SH-SY5Y (cell line): ENCODE measurements at regions not wholly inside any gene's neighbourhood (a gene's known extent, or its start where the extent isn't known, plus 50 kb on each side); places are given as distances from the start of the nearest gene placed in this dataset.

Source experiments
- GATA2 ChIP-seq: IDR thresholded peaks from 2 replicates; pipeline ENCODE4 v1.6.1; 2011; ENCODE audit warnings: mild to moderate bottlenecking, low read depth, low read length
- GATA3 ChIP-seq: IDR thresholded peaks from 2 replicates; pipeline ENCODE4 v1.6.1; 2011; ENCODE audit warnings: low read depth, mild to moderate bottlenecking, low read length, moderate library complexity

GRCh38 chr3:76940181-76940770 lies 99.6 kb upstream of the ROBO2 start:
- no peak for TF ChIP-seq GATA3
- TF ChIP-seq GATA2, result no peak
